K562 (cell line): ENCODE measurements at regions not wholly inside any gene's neighbourhood (a gene's known extent, or its start where the extent isn't known, plus 50 kb on each side); places are given as distances from the start of the nearest gene placed in this dataset.

Experiments
- ATAC-seq: fragments of 200-7000 bp; cut with Tn5 transposase; 3 replicates; pipeline ENCODE4 v1.9.1; 2020; ENCODE audit warnings: moderate library complexity
- BruUV-seq: library from RNA; stranded (reverse); fragments of 400-500 nt; replicated peaks from 2 replicates; lab custom pipeline; 2021; lab: Mats Ljungman, UMichigan
- CTCF ChIA-PET: fragments of 300-600 bp; formaldehyde crosslinking; extraction: SDS; loops from one replicate; lab custom pipeline; 2021; ENCODE audit warnings: low intra/inter-chr PET ratio; lab: Yijun Ruan, JAX
- POLR2A ChIA-PET: fragments of 300-600, 350-650 bp; sonication (Branson Sonifier 250); formaldehyde crosslinking; extraction: SDS; loops from one replicate; lab custom pipeline; 2021; ENCODE audit warnings: antibody characterized with exemption, inconsistent platforms; lab: Yijun Ruan, JAX
- DNase-seq, 4 experiments: peaks; one replicate each; pipeline versions ENCODE4 v3.0.0 to v3.0.0-alpha.2; 2011 to 2018; ENCODE audit warnings: low spot score in 3 of 4, mixed read lengths in 3 of 4; ENCODE audit errors: extremely low read depth in 1 of 4
- FAIRE-seq: peaks from 2 replicates; lab custom pipeline; 2011; peaks lifted over from hg19 to GRCh38; lab: Jason Lieb, UNC
- H2AFZ ChIP-seq: 2 replicates; pipeline ENCODE4 v1.6.0; 2011; ENCODE audit warnings: low read depth, low read length, control low read depth, inconsistent platforms
- H3K27ac ChIP-seq: fragments of 200-600 bp; 3 replicates; pipeline ENCODE4 v1.8.0; 2011; ENCODE audit warnings: low read depth, mild to moderate bottlenecking, control low read depth, inconsistent platforms, low read length, moderate library complexity, mixed read lengths; ENCODE audit errors: extremely low read depth
- H3K27me3 ChIP-seq, 2 experiments: fragments of 300-600 bp in 1 of 2; 2 replicates in 1 of 2; 3 replicates in 1 of 2; pipeline versions ENCODE4 v1.6.0 to v1.8.0; 2011; ENCODE audit warnings: inconsistent platforms in 2 of 2, low read length in 2 of 2, mild to moderate bottlenecking in 1 of 2, mixed read lengths in 1 of 2, moderate library complexity in 1 of 2; ENCODE audit not compliant: control insufficient read depth in 2 of 2, insufficient read depth in 2 of 2
- H3K36me3 ChIP-seq: fragments of 300-600 bp; 3 replicates; pipeline ENCODE4 v1.8.0; 2011; ENCODE audit warnings: mild to moderate bottlenecking, low read length, inconsistent platforms; ENCODE audit not compliant: control insufficient read depth, insufficient read depth
- H3K4me1 ChIP-seq, 2 experiments: fragments of 200-600 bp in 1 of 2; replicated peaks in 1 of 2; 2 replicates in 1 of 2; 3 replicates in 1 of 2; pipeline versions ENCODE4 v1.5.1 to v1.8.0; 2011; ENCODE audit warnings: inconsistent platforms in 2 of 2, low read length in 2 of 2, mild to moderate bottlenecking in 1 of 2, mixed read lengths in 1 of 2, moderate library complexity in 1 of 2; ENCODE audit not compliant: control insufficient read depth in 2 of 2, insufficient read depth in 2 of 2
- H3K4me2 ChIP-seq: 2 replicates; pipeline ENCODE4 v1.6.1; 2011; ENCODE audit warnings: low read length, control low read depth, inconsistent platforms, mixed read lengths; ENCODE audit not compliant: insufficient read depth
- H3K4me3 ChIP-seq: fragments of 200-600 bp; sonication (generic), shearing (Covaris generic); 2 replicates; pipeline ENCODE4 v1.5.1; 2016; ENCODE audit warnings: control low read depth, inconsistent platforms
- H3K79me2 ChIP-seq: fragments of 200-600 bp; 3 replicates; pipeline ENCODE4 v1.8.0; 2011; ENCODE audit warnings: low read length, inconsistent platforms; ENCODE audit not compliant: control insufficient read depth, insufficient read depth
- H3K9ac ChIP-seq, 2 experiments: 2 replicates each; pipeline versions ENCODE4 v1.6.0 to v1.6.1; 2011; ENCODE audit warnings: low read depth in 2 of 2, low read length in 2 of 2, control low read depth in 1 of 2, inconsistent platforms in 1 of 2, mild to moderate bottlenecking in 1 of 2, mixed read lengths in 1 of 2; ENCODE audit not compliant: insufficient read depth in 1 of 2
- H3K9me1 ChIP-seq: one replicate; pipeline ENCODE4 v1.6.0; 2011; ENCODE audit warnings: inconsistent platforms, mild to moderate bottlenecking, low read length, moderate library complexity; ENCODE audit not compliant: control insufficient read depth, insufficient read depth
- H3K9me3 ChIP-seq: replicated peaks from 2 replicates; pipeline ENCODE4 v1.5.1; 2011; ENCODE audit warnings: low read depth, low read length, inconsistent platforms; ENCODE audit not compliant: control insufficient read depth, insufficient read depth
- H4K20me1 ChIP-seq: replicated peaks from 2 replicates; pipeline ENCODE4 v1.6.1; 2011; ENCODE audit warnings: low read length, inconsistent platforms, mixed read lengths; ENCODE audit not compliant: control insufficient read depth, insufficient read depth
- GABPA ChIP-seq: fragments of 200-800 bp; sonication (Bioruptor generic); conservative IDR thresholded peaks from 2 replicates; pipeline ENCODE4 v1.6.1; 2016; ENCODE audit warnings: low read depth, missing genetic modification characterization, missing compliant biosample characterization
- GATAD2B ChIP-seq: fragments of 450-650 bp; IDR thresholded peaks from 2 replicates; pipeline ENCODE4 v1.6.1; 2017; ENCODE audit warnings: mild to moderate bottlenecking, borderline replicate concordance
- GTF2E2 ChIP-seq: fragments of 200-800 bp; sonication (Bioruptor generic); IDR thresholded peaks from 2 replicates; pipeline ENCODE4 v1.6.1; 2016; ENCODE audit warnings: missing genetic modification characterization, missing compliant biosample characterization
- MYC ChIP-seq, 2 experiments: fragments of 250-450 bp in 1 of 2; sonication (Bioruptor Pico) in 1 of 2; IDR thresholded peaks; 2 replicates each; pipeline versions ENCODE4 v1.5.1 to v1.6.1; 2012 to 2021; ENCODE audit warnings: low read depth in 2 of 2, borderline replicate concordance in 1 of 2, improper control_type of control experiment in 1 of 2, low read length in 1 of 2, mild to moderate bottlenecking in 1 of 2, moderate library complexity in 1 of 2
- TBL1XR1 ChIP-seq, 2 experiments: IDR thresholded peaks; 2 replicates each; pipeline ENCODE4 v1.6.1; 2012; ENCODE audit warnings: improper control_type of control experiment in 2 of 2, low read length in 2 of 2, mild to moderate bottlenecking in 1 of 2
- ZNF174 ChIP-seq: fragments of 250-450 bp; sonication (Bioruptor Pico); IDR thresholded peaks from 2 replicates; pipeline ENCODE4 v1.4.0; 2020; ENCODE audit warnings: mild to moderate bottlenecking
- ZNF239 ChIP-seq: fragments of 250-450 bp; sonication (Bioruptor Pico); IDR thresholded peaks from 2 replicates; pipeline ENCODE4 v1.4.0; 2020; ENCODE audit warnings: mild to moderate bottlenecking
- ZNF436 ChIP-seq: fragments of 250-450, 450-650 bp; sonication (Bioruptor Pico); formaldehyde crosslinking; IDR thresholded peaks from 2 replicates; pipeline ENCODE4 v1.7.0; 2020; ENCODE audit warnings: mild to moderate bottlenecking
- ZNF584 ChIP-seq: fragments of 200-800 bp; sonication (Bioruptor generic); IDR thresholded peaks from 2 replicates; pipeline ENCODE4 v1.6.1; 2016; ENCODE audit warnings: low read depth, mild to moderate bottlenecking, missing genetic modification characterization, missing compliant biosample characterization
- ZNF589 ChIP-seq: fragments of 200-800 bp; sonication (Bioruptor generic); IDR thresholded peaks from 2 replicates; pipeline ENCODE4 v1.6.1; 2016; ENCODE audit warnings: low read depth, missing genetic modification characterization, missing compliant biosample characterization
- WGBS: fragments of 100-300 bp; shearing (Covaris generic); methylation state at CpG from one replicate; pipeline ENCODE4 v1.1.6; 2016; ENCODE audit warnings: low coverage, mixed read lengths; ENCODE audit not compliant: insufficient coverage; ENCODE audit errors: missing lambda C conversion rate; 5-methylcytosine and 5-hydroxymethylcytosine counted together
- in situ Hi-C: fragments of 300-500 bp; cut with MboI; formaldehyde crosslinking; loops from 4 replicates; pipeline ENCODE4 v1.15.0; 2018; ENCODE audit warnings: inconsistent platforms, mixed read lengths
- intact Hi-C: fragments of 100-400 bp; cut with micrococcal nuclease; formaldehyde crosslinking; loops from 2 replicates; pipeline ENCODE4 v1.14.2; 2022

DNA sequence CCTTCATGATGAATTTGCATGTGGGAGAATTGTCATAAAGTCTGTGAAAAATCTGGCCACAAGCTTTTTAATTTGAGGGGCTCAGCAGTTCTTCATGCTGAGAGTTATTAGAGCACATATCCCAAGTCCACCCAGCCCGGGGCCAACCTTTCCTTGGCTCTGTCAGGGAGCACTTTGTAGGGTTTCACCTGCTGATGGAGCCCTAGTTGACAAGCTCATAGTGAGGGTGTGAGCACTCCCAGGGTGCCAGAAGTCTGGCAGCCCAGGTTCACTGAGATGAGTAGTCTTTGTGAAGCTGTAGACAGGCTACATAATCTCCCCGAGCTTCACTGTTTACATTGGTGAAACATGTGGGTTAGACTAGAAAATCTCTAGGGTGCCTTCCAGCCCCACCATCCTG lies 97.2 kb upstream of the NREP start (continued):
- TF ChIP-seq ZNF584 (CRISPR knock-in tag), result no peak
- no peak for TF ChIP-seq GABPA (tag)
- no peak for TF ChIP-seq GTF2E2 (tag)
- TF ChIP-seq ZNF589 (CRISPR knock-in tag), result no peak
- no peak for TF ChIP-seq GATAD2B
- TF ChIP-seq ZNF174 (CRISPR knock-in tag), result no peak

DNA sequence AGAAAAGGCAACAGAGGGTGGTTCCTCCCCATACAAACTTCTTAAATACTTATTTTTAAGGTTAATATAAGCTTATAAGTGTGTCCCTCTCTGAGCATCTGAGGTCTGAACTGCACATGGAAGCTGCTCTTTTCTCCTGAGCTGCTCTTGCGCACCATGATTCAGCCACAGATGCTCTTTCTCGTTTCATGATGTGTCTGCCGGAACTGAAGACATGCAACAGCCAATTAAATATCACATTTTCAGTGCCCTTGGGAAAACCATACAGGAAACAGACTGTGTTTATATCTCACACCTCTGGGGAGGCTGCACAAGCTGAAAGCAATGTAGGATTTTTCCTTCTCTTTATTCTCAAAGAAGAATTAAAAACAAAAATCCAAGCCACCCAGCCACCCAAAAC lies 96.8 kb upstream of the NREP start:
- no peak for FAIRE-seq
- 0% methylated on average over 3 of the region's 3 CpGs for WGBS
- CTCF ChIA-PET, result no interaction called here
- Histone ChIP-seq H3K9me1 (no peaks in the 10 kb centered on the region), H3K4me3 (no peak overlapping the region), H3K9ac (no peak overlapping the region), H3K4me1 (no peaks in the 10 kb centered on the region), H3K27me3 (no peaks in the 10 kb centered on the region), H3K9me3 (no peaks in the 10 kb centered on the region), H4K20me1 (no peaks in the 10 kb centered on the region), H2AFZ (no peak overlapping the region), H3K4me2 (no peak overlapping the region), H3K79me2 (no peaks in the 10 kb centered on the region), H3K36me3 (no peaks in the 10 kb centered on the region), H3K27ac (no peak overlapping the region)
- intact Hi-C loops, result no loop called here
- in situ Hi-C loops, result no loop called here
- POLR2A ChIA-PET, result no interaction called here
- BruUV-seq, result no TSS peak
- TF ChIP-seq TBL1XR1 (IDR thresholded peaks at IDR 0.05; ENCODE audit: low read length in 2 of 2) (no peak), ZNF239 (CRISPR knock-in tag) (no peak), MYC (IDR thresholded peaks at IDR 0.05; ENCODE audit: low read depth, low read length) (no peak), MYC (CRISPR knock-in tag; IDR thresholded peaks at IDR 0.05; ENCODE audit: borderline replicate concordance, low read depth) (no peak), ZNF436 (CRISPR knock-in tag) (no peak)
- no peak for ATAC-seq
- DNase-seq, result no peak
